Kidney (tissue), 13 donors: ENCODE measurements at regions not wholly inside any gene's neighbourhood (a gene's known extent, or its start where the extent isn't known, plus 50 kb on each side); places are given as distances from the start of the nearest gene placed in this dataset.

Source experiments
- DNase-seq, 5 donors: peaks; one replicate each; pipeline ENCODE4 v3.0.0-alpha.2; 2013 to 2020
- FAIRE-seq: peaks from 2 replicates; lab custom pipeline; 2012; peaks lifted over from hg19 to GRCh38; lab: Jason Lieb, UNC
- H3K27ac ChIP-seq, 2 donors: one replicate each; pipeline ENCODE4 v1.7.0; 2013; ENCODE audit warnings: low read depth in 2 of 2, low read length in 2 of 2, inconsistent platforms in 1 of 2
- H3K27me3 ChIP-seq: one replicate; pipeline ENCODE4 v1.7.1; 2013; ENCODE audit warnings: low read length, inconsistent platforms; ENCODE audit not compliant: control insufficient read depth, insufficient read depth
- H3K36me3 ChIP-seq, 3 donors: one replicate each; pipeline versions ENCODE4 v1.7.0 to v1.7.1; 2013; ENCODE audit warnings: low read length in 3 of 3, control low read depth in 1 of 3, inconsistent platforms in 1 of 3; ENCODE audit not compliant: insufficient read depth in 3 of 3, control insufficient read depth in 2 of 3
- H3K4me1 ChIP-seq, 3 donors: one replicate each; pipeline versions ENCODE4 v1.7.0 to v1.7.1; 2013; ENCODE audit warnings: low read length in 3 of 3, inconsistent platforms in 1 of 3, low read depth in 1 of 3; ENCODE audit not compliant: control insufficient read depth in 2 of 3, insufficient read depth in 2 of 3
- H3K4me3 ChIP-seq, 3 donors: one replicate each; pipeline versions ENCODE4 v1.7.0 to v1.8.1; 2013; ENCODE audit warnings: low read length in 3 of 3, control low read depth in 1 of 3, inconsistent platforms in 1 of 3
- H3K9ac ChIP-seq, 3 donors: one replicate each; pipeline versions ENCODE4 v1.7.0 to v1.7.1; 2013; ENCODE audit warnings: low read length in 3 of 3, control low read depth in 1 of 3, inconsistent platforms in 1 of 3
- H3K9me3 ChIP-seq, 3 donors: one replicate each; pipeline versions ENCODE4 v1.7.0 to v1.7.1; 2013; ENCODE audit warnings: low read length in 3 of 3, control low read depth in 1 of 3, inconsistent platforms in 1 of 3; ENCODE audit not compliant: control insufficient read depth in 2 of 3, insufficient read depth in 1 of 3
- intact Hi-C: fragments of 100-400 bp; cut with DNase I; formaldehyde crosslinking; loops from one replicate; pipeline ENCODE4 v1.11.1; 2022
- TF ChIP-seq, protein P1 (sequence below): IDR thresholded peaks from 3 replicates; pipeline ENCODE4 v1.5.1; 2012; ENCODE audit warnings: mild to moderate bottlenecking, moderate library complexity, borderline replicate concordance; ENCODE audit not compliant: insufficient read depth; ENCODE audit errors: extremely low read depth
- donor health status: control.
- donor health status: control.
- donor health status: control.
- donor health status: control.
- donor health status: control.
- donor health status: DM: yes; HTN: yes; CAD: no.
- donor health status: Normal renal cell carcinoma (clear cell type).

GRCh38 chr3:177467247-177467985, 270.1 kb upstream of the TBL1XR1 start:
- TF ChIP-seq, protein P1, sequence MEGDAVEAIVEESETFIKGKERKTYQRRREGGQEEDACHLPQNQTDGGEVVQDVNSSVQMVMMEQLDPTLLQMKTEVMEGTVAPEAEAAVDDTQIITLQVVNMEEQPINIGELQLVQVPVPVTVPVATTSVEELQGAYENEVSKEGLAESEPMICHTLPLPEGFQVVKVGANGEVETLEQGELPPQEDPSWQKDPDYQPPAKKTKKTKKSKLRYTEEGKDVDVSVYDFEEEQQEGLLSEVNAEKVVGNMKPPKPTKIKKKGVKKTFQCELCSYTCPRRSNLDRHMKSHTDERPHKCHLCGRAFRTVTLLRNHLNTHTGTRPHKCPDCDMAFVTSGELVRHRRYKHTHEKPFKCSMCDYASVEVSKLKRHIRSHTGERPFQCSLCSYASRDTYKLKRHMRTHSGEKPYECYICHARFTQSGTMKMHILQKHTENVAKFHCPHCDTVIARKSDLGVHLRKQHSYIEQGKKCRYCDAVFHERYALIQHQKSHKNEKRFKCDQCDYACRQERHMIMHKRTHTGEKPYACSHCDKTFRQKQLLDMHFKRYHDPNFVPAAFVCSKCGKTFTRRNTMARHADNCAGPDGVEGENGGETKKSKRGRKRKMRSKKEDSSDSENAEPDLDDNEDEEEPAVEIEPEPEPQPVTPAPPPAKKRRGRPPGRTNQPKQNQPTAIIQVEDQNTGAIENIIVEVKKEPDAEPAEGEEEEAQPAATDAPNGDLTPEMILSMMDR, result no peak
- Histone ChIP-seq H3K9ac (no peak overlapping the region), H3K9me3 (no peaks in the 10 kb centered on the region), H3K4me1 (no peaks in the 10 kb centered on the region), H3K36me3 (no peaks in the 10 kb centered on the region), H3K4me3 (no peak overlapping the region), H3K27me3 (no peaks in the 10 kb centered on the region), H3K27ac (no peak overlapping the region)
- DNase-seq (no peak), FAIRE-seq (no peak)
- intact Hi-C loops, result no loop called here

DNA sequence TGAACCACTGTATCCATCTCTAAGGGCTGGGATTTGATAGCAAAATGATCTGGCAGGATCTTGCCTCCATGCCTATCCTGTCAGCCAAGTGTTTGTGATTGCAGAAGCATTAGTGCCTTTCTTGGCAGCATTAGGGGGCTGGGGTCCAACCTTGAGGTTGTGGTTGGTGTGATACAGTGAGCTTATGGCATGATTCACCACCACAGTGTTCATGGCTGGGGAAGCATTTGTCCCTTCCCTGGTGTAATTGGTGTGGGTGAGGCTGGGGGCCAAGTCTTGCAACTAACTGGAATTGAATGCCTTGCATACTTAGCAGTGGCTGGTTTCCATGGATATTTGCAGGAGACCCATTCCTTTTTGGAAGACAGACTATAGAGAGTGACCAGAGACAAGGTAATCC, 271.0 kb upstream of the TBL1XR1 start:
- Histone ChIP-seq H3K4me3 (no peak overlapping the region), H3K9ac (no peak overlapping the region), H3K27ac (no peak overlapping the region), H3K36me3 (no peaks in the 10 kb centered on the region), H3K27me3 (no peaks in the 10 kb centered on the region), H3K9me3 (no peaks in the 10 kb centered on the region), H3K4me1 (no peaks in the 10 kb centered on the region)
- FAIRE-seq (no peak), DNase-seq (no peak)
- TF ChIP-seq, protein P1, result no peak
- intact Hi-C loops, result no loop called here

- TF ChIP-seq, protein P1, result no peak
- Histone ChIP-seq H3K4me3 (no peak overlapping the region), H3K9ac (no peak overlapping the region), H3K27me3 (no peaks in the 10 kb centered on the region), H3K27ac (no peak overlapping the region), H3K9me3 (no peaks in the 10 kb centered on the region), H3K36me3 (no peaks in the 10 kb centered on the region), H3K4me1 (no peaks in the 10 kb centered on the region)
- no peak for DNase-seq
- intact Hi-C loops, result no loop called here
- no peak for FAIRE-seq
Observed at GRCh38 chr3:177468816-177469215, 271.5 kb upstream of the TBL1XR1 start.
